Panc1 (cell line): ENCODE measurements at regions not wholly inside any gene's neighbourhood (a gene's known extent, or its start where the extent isn't known, plus 50 kb on each side); places are given as distances from the start of the nearest gene placed in this dataset.

Source experiments
- ATAC-seq: fragments of 200-7000 bp; cut with Tn5 transposase; 2 replicates; pipeline ENCODE4 v1.9.1; 2020; ENCODE audit warnings: mild to moderate bottlenecking, moderate library complexity
- BruUV-seq: library from RNA; stranded (reverse); fragments of 400-500 nt; replicated peaks from 2 replicates; lab custom pipeline; 2021; lab: Mats Ljungman, UMichigan
- CTCF ChIA-PET: fragments of 300-600 bp; sonication (Branson Sonifier 250); formaldehyde crosslinking; loops from one replicate; lab custom pipeline; 2022; ENCODE audit warnings: antibody characterized with exemption; lab: Charles Lee
- POLR2A ChIA-PET: fragments of 300-600 bp; sonication (Branson Sonifier 250); formaldehyde crosslinking; loops from one replicate; lab custom pipeline; 2022; ENCODE audit warnings: antibody characterized with exemption; lab: Charles Lee
- DNase-seq: peaks from one replicate; pipeline ENCODE4 v3.0.0-alpha.2; 2010; ENCODE audit warnings: low read depth, low spot score
- H3K27ac ChIP-seq: 2 replicates; pipeline ENCODE4 v1.5.1; 2011; ENCODE audit warnings: mild to moderate bottlenecking, low read length, inconsistent platforms
- H3K27me3 ChIP-seq: fragments of 200-500 bp; sonication (Bioruptor generic); 2 replicates; pipeline ENCODE4 v1.6.0; 2014; ENCODE audit warnings: low read length, inconsistent platforms; ENCODE audit not compliant: control insufficient read depth, insufficient read depth
- H3K36me3 ChIP-seq: fragments of 200-500 bp; sonication (Bioruptor generic); 2 replicates; pipeline ENCODE4 v1.5.1; 2014; ENCODE audit warnings: inconsistent platforms, mild to moderate bottlenecking, low read length, moderate library complexity; ENCODE audit not compliant: control insufficient read depth, insufficient read depth
- H3K4me1 ChIP-seq: 2 replicates; pipeline ENCODE4 v1.5.1; 2011; ENCODE audit warnings: inconsistent platforms, mild to moderate bottlenecking, low read length, moderate library complexity; ENCODE audit not compliant: control insufficient read depth, insufficient read depth
- H3K4me3 ChIP-seq, 2 experiments: 2 replicates each; pipeline ENCODE4 v1.5.1; 2011 to 2012; ENCODE audit warnings: low read depth in 2 of 2, low read length in 2 of 2, mild to moderate bottlenecking in 2 of 2, inconsistent platforms in 1 of 2, moderate library complexity in 1 of 2
- H3K9me3 ChIP-seq: fragments of 200-500 bp; sonication (Bioruptor generic); 2 replicates; pipeline ENCODE4 v1.5.1; 2014; ENCODE audit warnings: low read depth, mild to moderate bottlenecking, inconsistent platforms, low read length, moderate library complexity; ENCODE audit not compliant: control insufficient read depth, insufficient read depth
- POLR2AphosphoS5 ChIP-seq: IDR thresholded peaks from 2 replicates; pipeline ENCODE4 v1.6.1; 2012; ENCODE audit warnings: mild to moderate bottlenecking, low read depth, low read length, moderate library complexity
- SIN3A ChIP-seq: IDR thresholded peaks from 2 replicates; pipeline ENCODE4 v1.6.1; 2012; ENCODE audit warnings: low read depth, mild to moderate bottlenecking, low read length, moderate library complexity, borderline replicate concordance; ENCODE audit not compliant: insufficient read depth
- TCF7L2 ChIP-seq: IDR thresholded peaks from 2 replicates; pipeline ENCODE4 v1.6.1; 2011; ENCODE audit warnings: mild to moderate bottlenecking, low read depth, low read length, inconsistent platforms
- in situ Hi-C: cut with HindIII; loops from 2 replicates; pipeline ENCODE4 v1.10.0; 2016; ENCODE audit warnings: low sequenced_read_pairs, low pct_unique_long_range_greater_than_20kb
- intact Hi-C: fragments of 100-400 bp; cut with micrococcal nuclease; formaldehyde crosslinking; loops from one replicate; pipeline ENCODE4 v1.10.0; 2022; ENCODE audit not compliant: unreplicated experiment
- TF ChIP-seq, protein P1 (sequence below), 2 experiments: IDR thresholded peaks; 2 replicates each; pipeline ENCODE4 v1.6.1; 2011 to 2012; ENCODE audit warnings: low read depth in 2 of 2, control low read depth in 1 of 2, low read length in 1 of 2, mild to moderate bottlenecking in 1 of 2, moderate library complexity in 1 of 2; ENCODE audit not compliant: insufficient read depth in 1 of 2
- TF ChIP-seq, protein P2 (sequence below): fragments of 450-650 bp; IDR thresholded peaks from 2 replicates; pipeline ENCODE4 v1.5.1; 2017; ENCODE audit warnings: mild to moderate bottlenecking

DNA sequence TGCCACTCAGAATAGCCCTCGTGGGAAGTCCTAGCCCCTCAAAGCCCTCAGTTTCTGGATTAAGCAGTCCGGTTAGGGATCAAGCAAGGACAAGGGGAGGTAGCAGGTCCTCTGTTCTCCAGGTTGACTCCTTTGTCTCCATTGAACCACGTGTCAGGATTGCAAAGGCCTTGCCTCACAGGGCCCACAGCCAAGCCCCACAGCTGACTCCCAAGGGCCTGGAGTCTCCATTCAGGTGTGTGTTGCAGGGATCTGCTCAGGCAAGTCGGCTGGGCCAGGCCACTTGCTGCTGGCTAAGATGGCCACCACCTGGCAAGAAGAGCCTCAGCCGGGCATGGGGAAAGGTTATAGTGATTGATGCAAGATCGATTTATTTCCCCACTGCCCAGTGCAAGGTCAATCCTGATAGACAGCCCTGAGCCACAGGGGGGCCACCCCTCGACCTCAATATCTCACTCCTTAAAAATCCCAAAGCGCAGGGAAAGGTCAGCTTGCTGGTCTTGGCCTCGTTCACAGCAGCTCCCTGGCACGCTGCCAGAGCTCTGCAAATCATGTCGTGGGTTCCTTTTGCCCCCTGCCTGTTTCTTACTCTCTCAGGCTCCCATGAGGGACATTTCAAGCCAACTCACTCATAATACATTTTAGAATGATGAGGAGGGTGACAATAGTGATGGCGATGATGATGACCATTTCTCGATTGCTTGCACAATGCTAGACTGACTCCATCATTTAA lies 75.9 kb downstream of the EDN3 start:
- CTCF ChIA-PET = interaction anchor here (0.6 kb wide), 1 partner anchor 135 kb away, joined by 3 read pairs; no protein-coding TSS in a partner anchor
- BruUV-seq = no TSS peak
- POLR2A ChIA-PET = no interaction called here

DNA sequence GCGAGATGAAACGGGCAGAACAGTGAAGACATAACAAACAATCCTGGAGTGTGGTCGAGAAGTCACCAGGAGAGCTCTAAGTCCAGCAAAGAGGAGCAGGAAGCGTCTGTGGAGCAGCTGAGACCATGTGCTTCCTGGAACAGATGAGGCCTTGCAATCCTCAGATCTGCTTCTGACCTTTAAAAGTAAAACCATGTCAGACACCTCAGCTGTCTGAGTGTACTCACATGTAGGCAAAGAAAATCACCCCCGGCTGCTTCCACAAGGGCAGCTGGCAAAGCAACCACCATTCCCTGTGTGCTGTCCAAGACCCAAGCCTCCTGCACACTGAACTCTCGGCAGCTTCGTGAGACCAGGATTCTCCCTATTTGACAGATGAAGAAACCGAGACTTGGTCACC lies 76.6 kb downstream of the EDN3 start:
- Histone ChIP-seq H3K27me3 (peaks cover 7% of the 10 kb centered on the region), H3K4me3 (no peak overlapping the region), H3K27ac (no peak overlapping the region), H3K4me1 (no peaks in the 10 kb centered on the region), H3K9me3 (no peaks in the 10 kb centered on the region), H3K36me3 (no peaks in the 10 kb centered on the region)
- in situ Hi-C loops (no loop called here), intact Hi-C loops (no loop called here)
- ATAC-seq (no peak), DNase-seq (no peak)
- no TSS peak for BruUV-seq
- TF ChIP-seq TCF7L2 = no peak
- TF ChIP-seq, protein P1, sequence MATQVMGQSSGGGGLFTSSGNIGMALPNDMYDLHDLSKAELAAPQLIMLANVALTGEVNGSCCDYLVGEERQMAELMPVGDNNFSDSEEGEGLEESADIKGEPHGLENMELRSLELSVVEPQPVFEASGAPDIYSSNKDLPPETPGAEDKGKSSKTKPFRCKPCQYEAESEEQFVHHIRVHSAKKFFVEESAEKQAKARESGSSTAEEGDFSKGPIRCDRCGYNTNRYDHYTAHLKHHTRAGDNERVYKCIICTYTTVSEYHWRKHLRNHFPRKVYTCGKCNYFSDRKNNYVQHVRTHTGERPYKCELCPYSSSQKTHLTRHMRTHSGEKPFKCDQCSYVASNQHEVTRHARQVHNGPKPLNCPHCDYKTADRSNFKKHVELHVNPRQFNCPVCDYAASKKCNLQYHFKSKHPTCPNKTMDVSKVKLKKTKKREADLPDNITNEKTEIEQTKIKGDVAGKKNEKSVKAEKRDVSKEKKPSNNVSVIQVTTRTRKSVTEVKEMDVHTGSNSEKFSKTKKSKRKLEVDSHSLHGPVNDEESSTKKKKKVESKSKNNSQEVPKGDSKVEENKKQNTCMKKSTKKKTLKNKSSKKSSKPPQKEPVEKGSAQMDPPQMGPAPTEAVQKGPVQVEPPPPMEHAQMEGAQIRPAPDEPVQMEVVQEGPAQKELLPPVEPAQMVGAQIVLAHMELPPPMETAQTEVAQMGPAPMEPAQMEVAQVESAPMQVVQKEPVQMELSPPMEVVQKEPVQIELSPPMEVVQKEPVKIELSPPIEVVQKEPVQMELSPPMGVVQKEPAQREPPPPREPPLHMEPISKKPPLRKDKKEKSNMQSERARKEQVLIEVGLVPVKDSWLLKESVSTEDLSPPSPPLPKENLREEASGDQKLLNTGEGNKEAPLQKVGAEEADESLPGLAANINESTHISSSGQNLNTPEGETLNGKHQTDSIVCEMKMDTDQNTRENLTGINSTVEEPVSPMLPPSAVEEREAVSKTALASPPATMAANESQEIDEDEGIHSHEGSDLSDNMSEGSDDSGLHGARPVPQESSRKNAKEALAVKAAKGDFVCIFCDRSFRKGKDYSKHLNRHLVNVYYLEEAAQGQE (IDR thresholded peaks at IDR 0.05; ENCODE audit: insufficient read depth in 1 of 2, low read depth in 2 of 2, low read length in 1 of 2) = no peak
- POLR2A ChIA-PET = no interaction called here
- CTCF ChIA-PET = interaction anchor here (0.6 kb wide), 1 partner anchor 136 kb away, joined by 3 read pairs; no protein-coding TSS in a partner anchor

More for the DNA sequence above, 75.9 kb downstream of the EDN3 start:
- intact Hi-C loops (no loop called here), in situ Hi-C loops (no loop called here)
- Histone ChIP-seq H3K4me3 (no peak overlapping the region), H3K27me3 (peaks cover 6% of the 10 kb centered on the region), H3K9me3 (no peaks in the 10 kb centered on the region), H3K36me3 (no peaks in the 10 kb centered on the region), H3K4me1 (no peaks in the 10 kb centered on the region), H3K27ac (no peak overlapping the region)
- ATAC-seq (no peak), DNase-seq (no peak)
- TF ChIP-seq, protein P2, sequence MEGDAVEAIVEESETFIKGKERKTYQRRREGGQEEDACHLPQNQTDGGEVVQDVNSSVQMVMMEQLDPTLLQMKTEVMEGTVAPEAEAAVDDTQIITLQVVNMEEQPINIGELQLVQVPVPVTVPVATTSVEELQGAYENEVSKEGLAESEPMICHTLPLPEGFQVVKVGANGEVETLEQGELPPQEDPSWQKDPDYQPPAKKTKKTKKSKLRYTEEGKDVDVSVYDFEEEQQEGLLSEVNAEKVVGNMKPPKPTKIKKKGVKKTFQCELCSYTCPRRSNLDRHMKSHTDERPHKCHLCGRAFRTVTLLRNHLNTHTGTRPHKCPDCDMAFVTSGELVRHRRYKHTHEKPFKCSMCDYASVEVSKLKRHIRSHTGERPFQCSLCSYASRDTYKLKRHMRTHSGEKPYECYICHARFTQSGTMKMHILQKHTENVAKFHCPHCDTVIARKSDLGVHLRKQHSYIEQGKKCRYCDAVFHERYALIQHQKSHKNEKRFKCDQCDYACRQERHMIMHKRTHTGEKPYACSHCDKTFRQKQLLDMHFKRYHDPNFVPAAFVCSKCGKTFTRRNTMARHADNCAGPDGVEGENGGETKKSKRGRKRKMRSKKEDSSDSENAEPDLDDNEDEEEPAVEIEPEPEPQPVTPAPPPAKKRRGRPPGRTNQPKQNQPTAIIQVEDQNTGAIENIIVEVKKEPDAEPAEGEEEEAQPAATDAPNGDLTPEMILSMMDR = no peak
- TF ChIP-seq TCF7L2 = no peak
- TF ChIP-seq, protein P1 (IDR thresholded peaks at IDR 0.05; ENCODE audit: insufficient read depth in 1 of 2, low read depth in 2 of 2, low read length in 1 of 2) = no peak
- TF ChIP-seq POLR2AphosphoS5 = no peak
- no peak for TF ChIP-seq SIN3A
